GM12872 (cell line): ENCODE measurements at regions not wholly inside any gene's neighbourhood (a gene's known extent, or its start where the extent isn't known, plus 50 kb on each side); places are given as distances from the start of the nearest gene placed in this dataset.

ENCODE experiments used
- TF ChIP-seq, protein P1 (sequence below): IDR thresholded peaks from 3 replicates; pipeline ENCODE4 v1.5.1; 2011; ENCODE audit warnings: low read depth, mild to moderate bottlenecking, low read length, moderate library complexity; ENCODE audit not compliant: insufficient read depth

- TF ChIP-seq, protein P1, sequence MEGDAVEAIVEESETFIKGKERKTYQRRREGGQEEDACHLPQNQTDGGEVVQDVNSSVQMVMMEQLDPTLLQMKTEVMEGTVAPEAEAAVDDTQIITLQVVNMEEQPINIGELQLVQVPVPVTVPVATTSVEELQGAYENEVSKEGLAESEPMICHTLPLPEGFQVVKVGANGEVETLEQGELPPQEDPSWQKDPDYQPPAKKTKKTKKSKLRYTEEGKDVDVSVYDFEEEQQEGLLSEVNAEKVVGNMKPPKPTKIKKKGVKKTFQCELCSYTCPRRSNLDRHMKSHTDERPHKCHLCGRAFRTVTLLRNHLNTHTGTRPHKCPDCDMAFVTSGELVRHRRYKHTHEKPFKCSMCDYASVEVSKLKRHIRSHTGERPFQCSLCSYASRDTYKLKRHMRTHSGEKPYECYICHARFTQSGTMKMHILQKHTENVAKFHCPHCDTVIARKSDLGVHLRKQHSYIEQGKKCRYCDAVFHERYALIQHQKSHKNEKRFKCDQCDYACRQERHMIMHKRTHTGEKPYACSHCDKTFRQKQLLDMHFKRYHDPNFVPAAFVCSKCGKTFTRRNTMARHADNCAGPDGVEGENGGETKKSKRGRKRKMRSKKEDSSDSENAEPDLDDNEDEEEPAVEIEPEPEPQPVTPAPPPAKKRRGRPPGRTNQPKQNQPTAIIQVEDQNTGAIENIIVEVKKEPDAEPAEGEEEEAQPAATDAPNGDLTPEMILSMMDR: no peak
Observed at GRCh38 chr10:111261081-111261615, 184.3 kb downstream of the ADRA2A start.

- TF ChIP-seq, protein P1: no peak
Observed at GRCh38 chr10:111265341-111265740, 188.5 kb downstream of the ADRA2A start.

DNA sequence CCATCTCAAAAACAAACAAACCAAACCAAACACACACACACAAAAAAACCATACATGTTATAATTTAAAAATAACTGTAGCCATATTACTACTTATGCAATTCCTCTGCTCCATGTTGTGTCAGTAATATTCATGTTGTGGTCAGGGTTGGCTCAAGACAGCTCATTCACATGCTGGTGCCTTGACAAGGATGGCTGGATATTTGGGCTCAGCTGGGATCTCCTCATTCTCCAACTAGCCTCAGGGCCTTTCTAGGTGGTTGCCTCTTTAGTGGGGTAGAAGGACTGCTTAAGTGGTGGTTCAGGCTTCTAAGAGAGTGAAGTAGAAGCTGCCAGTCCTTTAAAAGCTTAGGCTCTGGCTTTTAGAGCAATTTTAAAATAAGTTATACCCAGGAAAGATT is 189.3 kb downstream of the ADRA2A start:
- TF ChIP-seq, protein P1: no peak

GRCh38 chr10:111267673-111268072 is 190.8 kb downstream of the ADRA2A start:
- TF ChIP-seq, protein P1: no peak

GRCh38 chr10:111273235-111273634 is 196.4 kb downstream of the ADRA2A start:
- TF ChIP-seq, protein P1: no peak

DNA sequence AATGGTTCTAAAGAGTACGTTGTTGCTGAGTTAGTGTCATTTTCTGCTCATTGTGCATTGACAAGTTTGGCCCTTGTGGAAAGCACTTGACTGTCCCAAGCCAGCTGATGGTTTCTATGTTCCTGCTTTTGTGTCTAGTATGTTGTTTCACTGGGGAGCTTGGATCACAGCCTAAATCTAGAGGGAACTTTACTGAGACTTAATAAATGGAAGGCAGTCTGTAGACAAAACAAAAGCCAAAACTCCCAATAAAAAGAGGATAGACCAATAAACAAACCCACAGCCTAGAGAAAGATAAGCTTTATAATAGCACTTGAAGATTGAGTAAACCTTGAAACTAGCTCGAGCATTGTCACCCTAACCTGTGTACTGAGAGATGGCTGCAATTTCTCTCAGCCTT is 196.8 kb downstream of the ADRA2A start:
- TF ChIP-seq, protein P1: no peak

GRCh38 chr10:111275091-111275490 is 198.3 kb downstream of the ADRA2A start:
- TF ChIP-seq, protein P1: no peak
